Right lobe of liver (tissue), 6 donors: ENCODE measurements at regions not wholly inside any gene's neighbourhood (a gene's known extent, or its start where the extent isn't known, plus 50 kb on each side); places are given as distances from the start of the nearest gene placed in this dataset.

Experiments
- ATAC-seq, 4 donors: fragments of 200-7000 bp; cut with Tn5 transposase; one replicate each; pipeline ENCODE4 v1.9.1; 2020; ENCODE audit warnings: mild to moderate bottlenecking in 4 of 4, moderate library complexity in 4 of 4
- DNase-seq, 3 donors: peaks; one replicate each; pipeline ENCODE4 v3.0.0-alpha.2; 2020
- H3K27ac ChIP-seq, 3 donors: fragments of 200-600 bp; one replicate each; pipeline ENCODE4 v1.8.0; 2022
- H3K27me3 ChIP-seq, 2 donors: fragments of 200-600 bp; one replicate each; pipeline ENCODE4 v1.8.0; 2022
- H3K36me3 ChIP-seq, 4 donors: fragments of 200-600 bp; sonication (generic) in 1 of 4; one replicate each; pipeline versions ENCODE4 v1.5.1 to v1.8.0; 2017 to 2022; ENCODE audit warnings: control low read depth in 1 of 4
- H3K4me1 ChIP-seq, 4 donors: fragments of 200-600 bp; sonication (generic) in 1 of 4; one replicate each; pipeline versions ENCODE4 v1.5.1 to v1.8.0; 2017 to 2022; ENCODE audit warnings: control low read depth in 1 of 4
- H3K4me3 ChIP-seq, 3 donors: fragments of 200-600 bp; one replicate each; pipeline ENCODE4 v1.8.0; 2022
- H3K9me3 ChIP-seq, 4 donors: fragments of 200-600 bp; sonication (generic) in 1 of 4; one replicate each; pipeline versions ENCODE4 v1.5.1 to v1.8.0; 2017 to 2022; ENCODE audit warnings: control low read depth in 1 of 4
- POLR2A ChIP-seq: fragments of 450-650 bp; IDR thresholded peaks from one replicate; pipeline ENCODE4 v1.6.1; 2017; ENCODE audit warnings: antibody characterized with exemption, mild to moderate bottlenecking
- WGBS: methylation state at CpG from one replicate; pipeline ENCODE4 v1.1.6; 2018; ENCODE audit warnings: low coverage, low lambda C conversion rate; ENCODE audit not compliant: insufficient coverage; ENCODE audit errors: missing lambda C conversion rate; 5-methylcytosine and 5-hydroxymethylcytosine counted together
- intact Hi-C, 2 donors: fragments of 100-400 bp; cut with DNase I; formaldehyde crosslinking; loops; one replicate each; pipeline versions ENCODE4 v1.11.2 to v1.14.1; 2022
- TF ChIP-seq, protein P1 (sequence below), 4 donors: fragments of 200-600 bp in 3 of 4; fragments of 450-650 bp in 1 of 4; IDR thresholded peaks; one replicate each; pipeline versions ENCODE4 v1.5.1 to v1.8.0; 2016 to 2022; ENCODE audit warnings: antibody characterized with exemption in 4 of 4, mild to moderate bottlenecking in 2 of 4
- donor health status: DM: no; HTN: yes; CAD: no.
- donor health status: DM: no; HTN: no; CAD: no.
- donor health status: DM: no; HTN: no; CAD: no.
- donor health status: DM: no; HTN: yes; CAD: no.
- donor health status: DM: no; HTN: yes; CAD: no.

DNA sequence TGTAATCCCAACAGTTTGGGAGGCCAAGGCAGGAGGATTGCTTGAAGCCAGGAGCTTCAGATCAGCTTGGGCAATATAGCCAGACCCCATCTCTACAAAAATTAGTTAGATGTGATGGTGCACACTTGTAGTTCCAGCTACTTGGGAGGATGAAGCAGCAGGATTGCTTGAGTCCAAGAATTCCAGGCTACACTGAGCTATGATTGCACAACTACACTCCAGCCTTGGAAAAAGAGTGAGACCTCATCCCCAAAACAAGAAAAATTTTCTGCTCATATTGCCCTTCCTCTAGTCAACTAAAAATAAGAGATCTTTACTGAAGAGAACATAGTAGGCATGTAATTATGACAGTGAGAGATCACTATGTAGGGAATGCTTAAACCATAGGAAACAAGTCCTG, 60.9 kb upstream of the SPATA12 start:
- Histone ChIP-seq H3K36me3 (no peaks in the 10 kb centered on the region), H3K27ac (no peak overlapping the region), H3K4me1 (no peaks in the 10 kb centered on the region), H3K9me3 (no peaks in the 10 kb centered on the region), H3K27me3 (no peaks in the 10 kb centered on the region), H3K4me3 (no peak overlapping the region)
- TF ChIP-seq POLR2A = no peak
- DNase-seq = no peak
- no peak for ATAC-seq
- intact Hi-C loops = no loop called here

- Histone ChIP-seq H3K9me3 (no peaks in the 10 kb centered on the region), H3K36me3 (no peaks in the 10 kb centered on the region), H3K4me3 (no peak overlapping the region), H3K27me3 (no peaks in the 10 kb centered on the region), H3K4me1 (no peaks in the 10 kb centered on the region), H3K27ac (no peak overlapping the region)
- no peak for TF ChIP-seq POLR2A
- TF ChIP-seq, protein P1, sequence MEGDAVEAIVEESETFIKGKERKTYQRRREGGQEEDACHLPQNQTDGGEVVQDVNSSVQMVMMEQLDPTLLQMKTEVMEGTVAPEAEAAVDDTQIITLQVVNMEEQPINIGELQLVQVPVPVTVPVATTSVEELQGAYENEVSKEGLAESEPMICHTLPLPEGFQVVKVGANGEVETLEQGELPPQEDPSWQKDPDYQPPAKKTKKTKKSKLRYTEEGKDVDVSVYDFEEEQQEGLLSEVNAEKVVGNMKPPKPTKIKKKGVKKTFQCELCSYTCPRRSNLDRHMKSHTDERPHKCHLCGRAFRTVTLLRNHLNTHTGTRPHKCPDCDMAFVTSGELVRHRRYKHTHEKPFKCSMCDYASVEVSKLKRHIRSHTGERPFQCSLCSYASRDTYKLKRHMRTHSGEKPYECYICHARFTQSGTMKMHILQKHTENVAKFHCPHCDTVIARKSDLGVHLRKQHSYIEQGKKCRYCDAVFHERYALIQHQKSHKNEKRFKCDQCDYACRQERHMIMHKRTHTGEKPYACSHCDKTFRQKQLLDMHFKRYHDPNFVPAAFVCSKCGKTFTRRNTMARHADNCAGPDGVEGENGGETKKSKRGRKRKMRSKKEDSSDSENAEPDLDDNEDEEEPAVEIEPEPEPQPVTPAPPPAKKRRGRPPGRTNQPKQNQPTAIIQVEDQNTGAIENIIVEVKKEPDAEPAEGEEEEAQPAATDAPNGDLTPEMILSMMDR (IDR thresholded peaks at IDR 0.05) = no peak
- no peak for DNase-seq
- WGBS = 53% methylated on average over 3 of the region's 3 CpGs
- peak in 1 of 4 donors; percentile 21 for ATAC-seq
- intact Hi-C loops = no loop called here
These were observed 62.4 kb upstream of the SPATA12 start for GRCh38 chr3:56998076-56998529.

DNA sequence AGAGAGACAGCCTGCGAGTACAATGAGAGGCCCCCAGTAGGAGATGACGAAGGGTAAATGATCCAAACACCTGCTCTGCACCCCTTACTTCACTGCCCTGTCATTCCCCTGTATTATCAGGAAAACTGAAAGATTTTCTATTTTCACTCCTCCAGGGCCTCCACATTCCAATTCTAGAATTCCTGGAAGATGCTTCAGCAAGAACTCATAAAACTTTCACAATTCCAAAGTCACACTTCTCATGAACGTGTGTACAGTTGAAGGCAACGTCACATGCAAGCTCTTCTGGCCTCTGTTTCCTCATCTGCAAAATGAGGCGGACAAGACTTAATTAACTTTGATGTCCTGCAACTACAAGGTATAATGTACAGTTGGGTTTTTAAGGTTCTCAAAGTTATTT, 62.8 kb upstream of the SPATA12 start:
- H3K27ac ChIP-seq = no peak overlapping the region
- H3K4me1 ChIP-seq = no peaks in the 10 kb centered on the region
- H3K36me3 ChIP-seq = no peaks in the 10 kb centered on the region
- ATAC-seq = no peak
- intact Hi-C loops = no loop called here
- WGBS = 85% methylated on average over 5 of the region's 5 CpGs
- H3K9me3 ChIP-seq = no peaks in the 10 kb centered on the region
- H3K27me3 ChIP-seq = no peaks in the 10 kb centered on the region
- no peak overlapping the region for H3K4me3 ChIP-seq
- no peak for DNase-seq
- no peak for TF ChIP-seq POLR2A

- TF ChIP-seq POLR2A = no peak
- TF ChIP-seq, protein P1 (IDR thresholded peaks at IDR 0.05) = no peak
- intact Hi-C loops = no loop called here
- no peak overlapping the region for H3K27ac ChIP-seq
These were observed 63.4 kb upstream of the SPATA12 start for GRCh38 chr3:56997041-56997440.

GRCh38 chr3:56994391-56994790, 66.1 kb upstream of the SPATA12 start:
- no peak for DNase-seq
- TF ChIP-seq, protein P1 (IDR thresholded peaks at IDR 0.05) = no peak
- no peak for TF ChIP-seq POLR2A
- no peak for ATAC-seq
- Histone ChIP-seq H3K9me3 (no peaks in the 10 kb centered on the region), H3K4me1 (no peaks in the 10 kb centered on the region), H3K36me3 (no peaks in the 10 kb centered on the region), H3K27me3 (no peaks in the 10 kb centered on the region), H3K27ac (no peak overlapping the region), H3K4me3 (no peak overlapping the region)
- intact Hi-C loops = loop anchor here in 1 of 2 donors (5.0 kb wide), 1 partner anchor 292 kb away; no protein-coding TSS in a partner anchor
- 64% methylated on average over 5 of the region's 6 CpGs for WGBS

More at GRCh38 chr3:56997041-56997440, 63.4 kb upstream of the SPATA12 start:
- no peak for DNase-seq
- no peak overlapping the region for H3K4me3 ChIP-seq
- H3K27me3 ChIP-seq = no peaks in the 10 kb centered on the region
- no peaks in the 10 kb centered on the region for H3K9me3 ChIP-seq
- no peaks in the 10 kb centered on the region for H3K4me1 ChIP-seq
- 82% methylated on average over 3 of the region's 3 CpGs for WGBS
- no peak for ATAC-seq
- no peaks in the 10 kb centered on the region for H3K36me3 ChIP-seq

DNA sequence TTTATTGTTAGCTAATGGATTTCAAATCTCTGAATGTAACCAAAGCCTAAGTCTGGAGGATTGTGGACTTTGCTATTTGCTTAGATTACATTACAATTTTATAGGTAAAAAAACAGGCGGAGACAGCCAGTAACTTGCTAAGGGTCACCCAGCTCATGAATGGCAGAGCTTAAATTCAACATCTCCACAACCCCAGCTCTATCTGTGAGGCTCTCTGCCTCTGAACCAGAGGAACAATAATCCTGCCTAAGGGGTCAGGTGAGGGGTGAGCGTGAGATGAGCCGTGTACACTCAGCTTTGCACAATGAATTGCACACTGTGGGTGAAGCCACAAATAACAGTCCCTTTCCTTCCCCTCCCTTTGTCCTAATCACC, 69.8 kb upstream of the SPATA12 start:
- Histone ChIP-seq H3K27me3 (no peaks in the 10 kb centered on the region), H3K36me3 (no peaks in the 10 kb centered on the region), H3K27ac (no peak overlapping the region), H3K4me3 (no peak overlapping the region), H3K4me1 (no peaks in the 10 kb centered on the region), H3K9me3 (no peaks in the 10 kb centered on the region)
- TF ChIP-seq, protein P1 (IDR thresholded peaks at IDR 0.05) = no peak
- no peak for TF ChIP-seq POLR2A
- intact Hi-C loops = loop anchor here in 1 of 2 donors (5.0 kb wide), 1 partner anchor 288 kb away; no protein-coding TSS in a partner anchor
- DNase-seq (no peak), ATAC-seq (no peak)
- 19% methylated on average over 3 of the region's 3 CpGs for WGBS
